OCI-LY7 (cell line): ENCODE measurements at regions not wholly inside any gene's neighbourhood (a gene's known extent, or its start where the extent isn't known, plus 50 kb on each side); places are given as distances from the start of the nearest gene placed in this dataset.

Experiments
- BruUV-seq: library from RNA; stranded (reverse); fragments of 400-500 nt; replicated peaks from 2 replicates; lab custom pipeline; 2021; lab: Mats Ljungman, UMichigan
- CTCF ChIA-PET: fragments of 300-600 bp; sonication (Branson Sonifier 250); formaldehyde crosslinking; loops from one replicate; lab custom pipeline; 2022; ENCODE audit warnings: antibody characterized with exemption; ENCODE audit not compliant: unreplicated experiment; lab: Charles Lee
- POLR2A ChIA-PET: fragments of 300-600 bp; sonication (Branson Sonifier 250); formaldehyde crosslinking; loops from one replicate; lab custom pipeline; 2022; ENCODE audit warnings: antibody characterized with exemption; lab: Charles Lee
- DNase-seq: peaks from one replicate; pipeline ENCODE4 v3.0.0-alpha.2; 2015; ENCODE audit warnings: low spot score
- H2AFZ ChIP-seq: fragments of 200-600 bp; sonication (generic), shearing (Covaris generic); 2 replicates; pipeline ENCODE4 v1.6.1; 2014; ENCODE audit warnings: mild to moderate bottlenecking, antibody characterized with exemption, low read length, moderate library complexity
- H3K27ac ChIP-seq: fragments of 200-600 bp; sonication (generic); 2 replicates; pipeline ENCODE4 v1.5.1; 2014; ENCODE audit warnings: mixed run types, low read depth, mild to moderate bottlenecking, moderate library complexity, low read length, inconsistent platforms; ENCODE audit not compliant: poor library complexity, severe bottlenecking
- H3K36me3 ChIP-seq: fragments of 200-600 bp; sonication (generic); 2 replicates; pipeline ENCODE4 v1.6.1; 2014; ENCODE audit warnings: mild to moderate bottlenecking, antibody characterized with exemption, low read length, moderate library complexity, mixed read lengths; ENCODE audit not compliant: insufficient read depth
- H3K4me1 ChIP-seq: fragments of 200-600 bp; sonication (generic); 2 replicates; pipeline ENCODE4 v1.5.1; 2014; ENCODE audit warnings: mild to moderate bottlenecking, low read length; ENCODE audit not compliant: insufficient read depth, poor library complexity, severe bottlenecking
- H3K4me2 ChIP-seq: fragments of 200-600 bp; sonication (generic); 2 replicates; pipeline ENCODE4 v1.6.1; 2014; ENCODE audit warnings: mild to moderate bottlenecking, low read length
- H3K4me3 ChIP-seq: fragments of 200-600 bp; sonication (generic); 2 replicates; pipeline ENCODE4 v1.5.1; 2014; ENCODE audit warnings: mild to moderate bottlenecking, low read depth, low read length; ENCODE audit not compliant: poor library complexity, severe bottlenecking
- H3K79me2 ChIP-seq: fragments of 200-600 bp; sonication (generic); 2 replicates; pipeline ENCODE4 v1.6.1; 2016; ENCODE audit warnings: low read depth, mild to moderate bottlenecking, low read length, moderate library complexity, mixed read lengths; ENCODE audit not compliant: insufficient read depth
- H3K9me2 ChIP-seq: fragments of 200-600 bp; sonication (generic); 2 replicates; pipeline ENCODE4 v1.6.1; 2016; ENCODE audit warnings: mild to moderate bottlenecking, low read length, mixed read lengths; ENCODE audit not compliant: insufficient read depth
- H3K9me3 ChIP-seq: fragments of 200-600 bp; sonication (generic); 2 replicates; pipeline ENCODE4 v1.6.1; 2014; ENCODE audit warnings: mild to moderate bottlenecking, mixed run types, low read length, mixed read lengths
- H4K20me1 ChIP-seq: fragments of 200-600 bp; sonication (generic); 2 replicates; pipeline ENCODE4 v1.6.1; 2014; ENCODE audit warnings: mild to moderate bottlenecking, antibody characterized with exemption, low read length, moderate library complexity, mixed read lengths; ENCODE audit not compliant: insufficient read depth
- EZH2phosphoT487 ChIP-seq: fragments of 200-600 bp; sonication (generic); IDR thresholded peaks from 2 replicates; pipeline ENCODE4 v1.6.1; 2018; ENCODE audit warnings: low read depth, borderline replicate concordance, mild to moderate bottlenecking, mixed run types, antibody characterized with exemption, low read length, moderate library complexity, mixed read lengths
- intact Hi-C: fragments of 100-400 bp; cut with micrococcal nuclease; formaldehyde crosslinking; loops from one replicate; pipeline ENCODE4 v1.10.0; 2022; ENCODE audit not compliant: unreplicated experiment
- TF ChIP-seq, protein P1 (sequence below): fragments of 200-600 bp; sonication (generic); conservative IDR thresholded peaks from 2 replicates; pipeline ENCODE4 v1.5.1; 2014; ENCODE audit warnings: mild to moderate bottlenecking, antibody characterized with exemption, low read length, moderate library complexity, mixed read lengths

DNA sequence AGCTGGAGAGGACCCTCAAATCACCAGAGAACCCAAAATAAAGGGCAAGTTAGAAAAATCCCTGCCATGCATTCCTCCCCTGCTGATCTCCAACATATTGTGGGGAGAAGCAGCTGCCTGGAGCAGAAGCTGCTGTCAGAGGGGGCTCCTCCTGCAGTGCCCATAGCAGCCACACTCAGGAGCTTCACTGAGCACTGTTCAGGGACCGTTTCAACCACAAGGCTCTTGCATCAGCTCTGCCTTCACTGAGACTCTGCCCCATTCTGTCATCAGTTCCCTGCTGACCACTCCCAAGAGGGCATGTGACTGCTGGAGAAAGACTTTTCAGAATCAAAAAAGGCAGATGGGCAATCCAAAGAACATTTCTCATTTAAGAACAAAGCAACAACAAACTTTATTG is 392.7 kb downstream of the GALC start:
- Histone ChIP-seq H3K4me1 (no peaks in the 10 kb centered on the region), H2AFZ (no peak overlapping the region), H3K9me3 (no peaks in the 10 kb centered on the region), H3K79me2 (no peaks in the 10 kb centered on the region), H3K4me2 (no peak overlapping the region), H3K9me2 (no peaks in the 10 kb centered on the region), H3K4me3 (no peak overlapping the region), H4K20me1 (no peaks in the 10 kb centered on the region), H3K36me3 (no peaks in the 10 kb centered on the region), H3K27ac (no peak overlapping the region)
- ChIA-PET POLR2A (no interaction called here), CTCF (no interaction called here)
- intact Hi-C loops = no loop called here
- DNase-seq = no peak
- BruUV-seq = no TSS peak
- TF ChIP-seq, protein P1, sequence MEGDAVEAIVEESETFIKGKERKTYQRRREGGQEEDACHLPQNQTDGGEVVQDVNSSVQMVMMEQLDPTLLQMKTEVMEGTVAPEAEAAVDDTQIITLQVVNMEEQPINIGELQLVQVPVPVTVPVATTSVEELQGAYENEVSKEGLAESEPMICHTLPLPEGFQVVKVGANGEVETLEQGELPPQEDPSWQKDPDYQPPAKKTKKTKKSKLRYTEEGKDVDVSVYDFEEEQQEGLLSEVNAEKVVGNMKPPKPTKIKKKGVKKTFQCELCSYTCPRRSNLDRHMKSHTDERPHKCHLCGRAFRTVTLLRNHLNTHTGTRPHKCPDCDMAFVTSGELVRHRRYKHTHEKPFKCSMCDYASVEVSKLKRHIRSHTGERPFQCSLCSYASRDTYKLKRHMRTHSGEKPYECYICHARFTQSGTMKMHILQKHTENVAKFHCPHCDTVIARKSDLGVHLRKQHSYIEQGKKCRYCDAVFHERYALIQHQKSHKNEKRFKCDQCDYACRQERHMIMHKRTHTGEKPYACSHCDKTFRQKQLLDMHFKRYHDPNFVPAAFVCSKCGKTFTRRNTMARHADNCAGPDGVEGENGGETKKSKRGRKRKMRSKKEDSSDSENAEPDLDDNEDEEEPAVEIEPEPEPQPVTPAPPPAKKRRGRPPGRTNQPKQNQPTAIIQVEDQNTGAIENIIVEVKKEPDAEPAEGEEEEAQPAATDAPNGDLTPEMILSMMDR = no peak
- no peak for TF ChIP-seq EZH2phosphoT487

DNA sequence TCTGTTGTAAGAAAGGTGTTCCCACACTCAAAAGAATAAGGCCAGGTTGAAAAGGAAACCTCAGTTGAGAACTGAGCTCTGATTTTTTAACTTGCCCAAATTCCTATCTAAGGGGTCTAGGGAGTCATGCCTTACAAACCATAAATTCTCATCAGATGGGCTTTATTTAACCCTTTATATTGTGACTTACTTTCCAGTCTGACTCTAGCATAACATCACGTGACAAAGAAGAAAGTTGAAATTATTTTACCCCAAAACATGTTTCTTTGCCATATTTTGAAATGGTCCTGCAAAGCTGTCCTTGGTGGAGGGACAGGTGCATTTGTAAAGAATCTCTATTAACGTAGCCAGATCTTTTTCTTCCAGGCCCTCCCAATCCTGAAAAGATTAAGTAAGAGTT is 411.7 kb downstream of the GALC start:
- Histone ChIP-seq H3K9me3 (no peaks in the 10 kb centered on the region), H3K79me2 (no peaks in the 10 kb centered on the region), H3K4me1 (no peaks in the 10 kb centered on the region), H3K36me3 (no peaks in the 10 kb centered on the region), H3K27ac (no peak overlapping the region), H3K4me2 (no peak overlapping the region), H3K4me3 (no peak overlapping the region), H4K20me1 (no peaks in the 10 kb centered on the region), H3K9me2 (no peaks in the 10 kb centered on the region), H2AFZ (no peak overlapping the region)
- no peak for DNase-seq
- CTCF ChIA-PET = no interaction called here
- no peak for TF ChIP-seq EZH2phosphoT487
- TF ChIP-seq, protein P1 = no peak
- POLR2A ChIA-PET = interaction anchor here (0.5 to 1.8 kb wide), 4 partner anchors 11 to 459 kb away, joined by 3 to 4 read pairs (median 3); no protein-coding TSS in a partner anchor
- intact Hi-C loops = no loop called here
- BruUV-seq = no TSS peak

DNA sequence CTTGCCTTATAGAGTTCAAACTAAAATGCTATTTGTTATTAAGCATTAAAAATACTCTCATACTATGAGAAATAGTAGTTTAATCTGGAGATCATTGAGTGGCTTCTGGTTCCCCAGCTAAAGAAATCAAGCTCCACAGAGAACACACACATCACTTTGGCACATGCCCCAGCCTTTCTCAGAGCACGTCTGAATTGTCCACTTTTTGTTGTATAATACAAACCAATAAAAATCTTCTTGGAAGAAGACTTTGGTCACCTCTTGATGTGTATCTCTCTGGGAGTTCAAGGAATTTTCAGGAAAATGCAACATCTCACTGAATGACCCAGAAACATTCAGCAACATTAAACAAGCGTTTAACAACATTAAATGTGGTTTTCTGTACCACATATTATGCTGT is 413.9 kb downstream of the GALC start:
- DNase-seq = no peak
- H3K4me1 ChIP-seq = no peaks in the 10 kb centered on the region
- intact Hi-C loops = no loop called here
- H3K79me2 ChIP-seq = no peaks in the 10 kb centered on the region
- H3K4me3 ChIP-seq = no peak overlapping the region
- no TSS peak for BruUV-seq
- ChIA-PET CTCF (no interaction called here), POLR2A (interaction anchor here (0.6 kb wide), 1 partner anchor 1943 kb away, joined by 3 read pairs; no protein-coding TSS in a partner anchor)
- H3K36me3 ChIP-seq = no peaks in the 10 kb centered on the region
- no peak for TF ChIP-seq EZH2phosphoT487
- TF ChIP-seq, protein P1 = no peak
- H3K9me3 ChIP-seq = no peaks in the 10 kb centered on the region
- H3K27ac ChIP-seq = no peak overlapping the region
- no peaks in the 10 kb centered on the region for H3K9me2 ChIP-seq
- H2AFZ ChIP-seq = no peak overlapping the region
- no peak overlapping the region for H3K4me2 ChIP-seq
- H4K20me1 ChIP-seq = no peaks in the 10 kb centered on the region
